ENCODE measurements at regions not wholly inside any gene's neighbourhood (a gene's known extent, or its start where the extent isn't known, plus 50 kb on each side); places are given as distances from the start of the nearest gene placed in this dataset.

DNA sequence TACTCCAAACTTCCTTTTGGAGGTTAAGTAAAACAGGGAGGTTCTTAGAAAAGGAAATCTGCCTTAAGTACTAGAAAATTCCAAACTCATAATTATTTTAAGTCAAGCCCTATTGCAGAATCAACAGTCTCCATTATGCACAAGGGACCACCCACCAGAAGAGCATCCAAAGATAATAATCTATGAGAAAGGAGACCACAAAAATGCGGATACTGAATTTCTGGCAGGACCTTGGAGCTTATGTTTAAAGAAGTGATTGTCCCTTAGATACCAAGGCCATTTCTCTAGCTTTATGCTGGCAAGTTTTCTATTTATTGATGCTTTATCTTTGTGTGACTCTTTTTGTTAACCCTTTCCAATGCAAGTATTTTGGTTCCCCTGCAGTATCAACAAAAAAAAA, 404.0 kb upstream of the MMADHC start:
- DNase-seq: peak; percentile 59

DNA sequence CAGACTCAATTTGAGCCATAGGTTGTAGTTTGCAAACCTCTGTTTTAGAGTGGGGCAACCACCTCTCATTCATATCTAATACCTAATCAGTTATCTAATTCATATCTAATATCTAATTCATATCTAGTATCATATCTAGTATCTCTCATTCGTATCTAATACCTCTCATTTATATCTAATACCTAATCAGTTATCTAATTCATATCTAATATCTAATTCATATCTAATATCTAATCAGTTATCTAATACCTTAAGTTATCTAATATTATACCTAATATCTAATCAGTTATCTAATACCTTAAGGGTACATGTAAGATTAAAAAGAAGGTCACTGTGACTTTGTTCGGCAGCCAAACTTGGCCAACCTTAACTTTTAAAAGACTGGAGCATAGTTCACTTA, 403.4 kb upstream of the MMADHC start:
- no peak for DNase-seq

GRCh38 chr2:149989447-149990063, 402.0 kb upstream of the MMADHC start:
- peak; percentile 74 for DNase-seq

GRCh38 chr2:149988361-149988760, 400.8 kb upstream of the MMADHC start:
- no peak for DNase-seq

- DNase-seq: no peak
These were observed 399.3 kb upstream of the MMADHC start for GRCh38 chr2:149986861-149987260.

- no peak for DNase-seq
These were observed 396.7 kb upstream of the MMADHC start for GRCh38 chr2:149984311-149984710.

- DNase-seq: peak; percentile 39
These were observed 384.5 kb upstream of the MMADHC start for GRCh38 chr2:149972066-149972465.

GRCh38 chr2:149954981-149955600, 367.5 kb upstream of the MMADHC start:
- no peak for DNase-seq

- no peak for DNase-seq
These were observed 366.1 kb upstream of the MMADHC start for GRCh38 chr2:149953627-149954026.

DNA sequence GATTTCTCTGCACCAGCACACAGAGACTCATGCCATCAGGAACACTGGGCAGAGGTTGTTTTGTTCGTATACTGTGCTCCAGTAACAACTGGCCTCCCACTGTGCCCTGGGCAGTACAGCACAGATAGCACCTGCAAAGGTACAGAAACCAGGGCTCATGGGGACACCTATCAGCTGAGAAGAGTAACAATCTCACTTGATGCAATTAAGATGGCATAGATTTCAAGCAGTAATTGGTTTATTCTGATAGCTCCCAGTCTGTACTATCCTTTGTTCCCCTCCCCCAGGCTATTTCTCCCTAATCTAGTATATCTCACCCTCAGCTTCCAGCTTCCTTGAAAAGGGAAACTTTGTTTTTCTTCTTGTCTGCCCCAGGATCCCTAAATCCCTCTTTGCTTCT, 343.9 kb upstream of the MMADHC start:
- DNase-seq: no peak

DNA sequence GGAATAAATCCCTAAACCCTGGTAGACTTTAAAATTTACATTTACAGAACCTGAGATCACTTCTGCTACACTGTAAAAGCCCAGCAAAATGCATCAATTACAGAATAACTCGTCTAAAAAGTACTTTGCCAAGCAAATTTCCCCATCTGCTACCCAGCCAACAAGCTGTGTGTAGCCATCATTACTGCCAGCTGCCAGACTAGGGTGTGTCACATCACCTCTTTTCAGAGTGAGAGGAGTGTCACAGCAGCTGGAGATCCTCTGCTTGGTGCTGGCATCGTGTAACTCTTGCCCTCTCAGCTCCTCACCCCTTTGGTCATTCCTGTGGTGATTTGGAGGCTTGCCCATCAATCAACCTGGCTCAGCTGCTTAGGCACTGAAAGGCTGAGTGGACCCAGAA, 340.4 kb upstream of the MMADHC start:
- no peak for DNase-seq

GRCh38 chr2:149926149-149926548, 338.6 kb upstream of the MMADHC start:
- no peak for DNase-seq

- peak; percentile 37 for DNase-seq
These were observed 337.1 kb upstream of the MMADHC start for GRCh38 chr2:149924549-149925213.

DNA sequence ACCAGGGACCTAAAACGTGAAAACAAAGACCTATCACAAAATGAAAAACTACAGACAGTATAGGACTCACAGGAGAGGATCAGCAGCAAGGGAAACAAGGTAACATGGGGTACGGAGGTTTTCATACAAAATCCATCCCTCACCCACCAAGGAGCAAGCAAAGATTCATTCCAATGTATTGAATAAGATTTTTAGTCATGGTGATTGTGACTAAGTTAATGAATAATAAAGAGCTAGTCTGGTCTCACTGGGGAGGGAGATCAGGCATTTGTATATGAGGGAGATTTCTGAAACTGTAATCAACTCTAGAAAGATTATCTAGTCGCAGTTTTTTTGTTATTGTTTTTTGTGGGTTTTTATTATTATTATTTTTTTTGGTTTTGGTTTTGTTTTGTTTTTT, 336.5 kb upstream of the MMADHC start:
- peak; percentile 61 for DNase-seq

GRCh38 chr2:149921911-149922616, 334.5 kb upstream of the MMADHC start:
- DNase-seq: no peak

- no peak for DNase-seq
These were observed 332.8 kb upstream of the MMADHC start for GRCh38 chr2:149920389-149920788.

DNA sequence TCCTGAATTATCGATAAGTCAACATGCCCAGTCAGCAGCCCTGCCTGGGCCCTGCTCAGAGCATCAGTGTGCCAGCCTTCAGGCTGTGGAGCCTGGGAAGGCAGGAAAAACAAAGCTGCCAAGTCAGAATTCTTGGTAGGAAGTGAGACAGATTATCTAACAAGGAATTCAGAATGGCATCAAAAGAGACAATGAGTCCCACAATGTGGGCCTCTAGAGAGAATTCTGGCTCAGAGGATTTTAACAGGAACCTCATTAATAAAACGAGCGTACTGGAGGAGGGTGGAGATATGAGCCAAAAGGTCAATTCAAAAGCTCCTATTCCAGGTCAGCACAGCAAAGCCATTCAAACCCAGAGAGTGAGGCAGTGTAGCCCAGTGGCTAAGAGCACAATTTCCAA, 327.6 kb upstream of the MMADHC start:
- no peak for DNase-seq

DNA sequence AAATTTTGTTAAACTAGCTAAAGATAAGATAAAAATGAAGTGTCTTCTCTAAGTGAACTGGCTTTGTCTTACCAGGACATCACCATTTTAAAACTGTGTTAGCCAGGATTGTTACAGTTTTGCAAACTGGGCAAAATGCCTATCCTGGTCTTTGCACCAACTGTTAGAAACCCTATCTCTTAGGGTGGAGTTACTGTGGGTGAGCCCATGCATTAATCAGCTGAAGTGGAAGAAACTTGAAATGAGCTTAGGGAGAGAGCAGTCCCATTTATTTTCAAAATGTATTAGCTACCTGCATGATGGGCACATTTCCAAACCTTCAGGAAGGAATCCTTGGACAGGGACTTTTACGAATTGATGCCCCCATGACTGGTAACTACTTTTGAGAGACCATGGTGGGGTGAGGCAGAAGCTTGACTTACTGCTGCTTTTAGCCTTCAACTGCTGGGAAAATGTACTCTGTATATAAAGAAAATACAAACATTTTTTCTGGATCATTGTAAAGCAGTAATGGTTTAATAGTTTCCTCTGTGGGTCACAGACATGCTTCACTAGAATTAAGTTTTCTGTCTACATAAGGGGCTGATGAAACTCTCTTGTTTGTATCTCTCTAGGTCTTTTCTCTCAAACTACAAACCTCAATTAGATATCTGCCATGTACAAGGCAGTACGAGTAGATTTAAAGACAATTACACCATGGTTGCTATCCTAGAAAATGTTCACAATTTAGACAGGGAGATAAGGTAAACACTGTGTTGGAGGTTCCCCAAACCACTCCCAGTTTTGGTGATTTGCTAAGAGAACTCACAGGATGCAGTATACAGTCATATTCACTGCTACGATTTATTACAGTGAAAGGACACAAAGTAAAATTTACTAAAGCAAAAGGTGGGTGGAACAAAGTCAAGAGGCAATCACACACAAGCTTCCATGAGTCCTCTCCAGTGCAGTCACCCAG, 321.4 kb upstream of the MMADHC start:
- DNase-seq: peak; percentile 21

- no peak for DNase-seq
These were observed 319.3 kb upstream of the MMADHC start for GRCh38 chr2:149906886-149907285.

DNA sequence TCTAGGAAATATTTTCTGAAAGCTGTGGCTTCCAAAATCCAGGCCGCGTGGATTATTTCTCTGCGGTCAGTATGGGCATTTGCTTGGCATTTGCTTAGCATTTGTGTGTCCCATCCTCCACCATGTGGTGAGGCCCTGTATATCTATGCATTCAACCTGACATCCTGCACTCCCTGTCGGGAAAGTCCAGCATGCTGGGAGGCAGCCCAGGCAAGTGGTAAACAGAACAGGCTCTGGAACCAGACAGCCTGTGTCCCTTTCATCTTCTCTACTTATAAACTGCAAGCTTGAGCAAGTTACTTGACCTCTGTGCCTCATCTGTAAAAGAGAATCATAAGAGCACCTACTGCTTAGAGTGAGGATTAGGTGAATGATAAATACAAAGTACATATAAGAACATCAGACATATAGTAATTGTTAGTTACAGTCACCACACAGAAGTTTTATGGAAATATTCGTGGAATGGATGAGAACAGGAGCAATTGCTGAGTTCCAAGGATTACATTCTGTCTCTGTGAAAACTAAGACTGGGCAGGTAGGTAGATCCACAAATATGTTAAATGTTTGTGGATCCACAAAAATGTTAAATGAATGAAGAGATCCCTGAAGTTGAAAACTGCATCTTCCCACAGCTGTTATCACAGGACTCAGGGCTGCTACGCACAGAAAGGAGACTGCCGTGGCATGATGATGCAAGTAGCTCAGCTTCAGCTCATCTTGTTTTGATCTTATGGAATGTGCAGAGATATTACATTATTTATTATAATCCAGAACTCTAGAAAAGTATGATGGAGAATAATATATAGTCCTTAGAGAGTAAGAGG, 317.0 kb upstream of the MMADHC start:
- peak; percentile 20 for DNase-seq

- peak; percentile 21 for DNase-seq
These were observed 316.1 kb upstream of the MMADHC start for GRCh38 chr2:149903626-149904025.
